H1 (cell line): ENCODE measurements at regions not wholly inside any gene's neighbourhood (a gene's known extent, or its start where the extent isn't known, plus 50 kb on each side); places are given as distances from the start of the nearest gene placed in this dataset.

ENCODE experiments used
- CEBPB ChIP-seq: IDR thresholded peaks from 2 replicates; pipeline ENCODE4 v1.6.1; 2012; ENCODE audit warnings: low read depth, low read length
- EP300 ChIP-seq, 2 experiments: IDR thresholded peaks; 1 replicate in 1 of 2; 2 replicates in 1 of 2; pipeline ENCODE4 v1.6.1; 2011 to 2012; ENCODE audit warnings: low read depth in 2 of 2, low read length in 2 of 2, mild to moderate bottlenecking in 2 of 2, borderline replicate concordance in 1 of 2, inconsistent platforms in 1 of 2, moderate library complexity in 1 of 2
- JUND ChIP-seq: IDR thresholded peaks from 2 replicates; pipeline ENCODE4 v1.6.1; 2011; ENCODE audit warnings: mild to moderate bottlenecking, improper control_type of control experiment, low read length
- KDM5A ChIP-seq: fragments of 200-600 bp; IDR thresholded peaks from 2 replicates; pipeline ENCODE4 v1.7.1; 2012; ENCODE audit warnings: mild to moderate bottlenecking, low read length, inconsistent platforms, mixed read lengths
- POLR2A ChIP-seq, 2 experiments: IDR thresholded peaks; 1 replicate in 1 of 2; 2 replicates in 1 of 2; pipeline ENCODE4 v1.6.1; 2011; ENCODE audit warnings: low read depth in 2 of 2, low read length in 2 of 2, mild to moderate bottlenecking in 2 of 2; ENCODE audit errors: control extremely low read depth in 1 of 2
- POLR2AphosphoS5 ChIP-seq: IDR thresholded peaks from 2 replicates; pipeline ENCODE4 v1.6.1; 2011; ENCODE audit warnings: low read depth, low read length
- RAD21 ChIP-seq, 2 experiments: IDR thresholded peaks in 1 of 2; conservative IDR thresholded peaks in 1 of 2; 2 replicates each; pipeline ENCODE4 v1.6.1; 2011; ENCODE audit warnings: low read depth in 2 of 2, low read length in 2 of 2, improper control_type of control experiment in 1 of 2, inconsistent platforms in 1 of 2, mild to moderate bottlenecking in 1 of 2, moderate library complexity in 1 of 2
- SIN3A ChIP-seq, 2 experiments: IDR thresholded peaks in 1 of 2; conservative IDR thresholded peaks in 1 of 2; 2 replicates each; pipeline ENCODE4 v1.6.1; 2011 to 2012; ENCODE audit warnings: low read length in 2 of 2, improper control_type of control experiment in 1 of 2, low read depth in 1 of 2, mild to moderate bottlenecking in 1 of 2
- SUZ12 ChIP-seq: fragments of 200-600 bp; sonication (generic); IDR thresholded peaks from 2 replicates; pipeline ENCODE4 v1.6.1; 2012; ENCODE audit warnings: mild to moderate bottlenecking, inconsistent platforms, low read length, moderate library complexity, mixed read lengths
- TAF1 ChIP-seq: IDR thresholded peaks from 2 replicates; pipeline ENCODE4 v1.6.1; 2011; ENCODE audit warnings: mild to moderate bottlenecking, low read depth, low read length
- TF ChIP-seq, protein P1 (sequence below), 3 experiments: IDR thresholded peaks; 1 replicate in 2 of 3; 2 replicates in 1 of 3; pipeline versions ENCODE4 v1.5.1 to v1.6.1; 2011; ENCODE audit warnings: low read length in 3 of 3, mild to moderate bottlenecking in 3 of 3, inconsistent platforms in 2 of 3, low read depth in 1 of 3, moderate library complexity in 1 of 3; ENCODE audit not compliant: insufficient read depth in 1 of 3; ENCODE audit errors: control extremely low read depth in 1 of 3
- TF ChIP-seq, protein P2 (sequence below): IDR thresholded peaks from 2 replicates; pipeline ENCODE4 v1.6.1; 2011; ENCODE audit warnings: low read depth, mild to moderate bottlenecking, low read length; ENCODE audit not compliant: insufficient read depth
- TF ChIP-seq, protein P3 (sequence below): fragments of 300-600 bp; sonication (generic); IDR thresholded peaks from 2 replicates; pipeline ENCODE4 v1.7.1; 2012; ENCODE audit warnings: low read length, moderate library complexity, mild to moderate bottlenecking, inconsistent platforms; ENCODE audit not compliant: insufficient replicate concordance
- TF ChIP-seq, protein P4 (sequence below): IDR thresholded peaks from 2 replicates; pipeline ENCODE4 v1.6.1; 2012; ENCODE audit warnings: inconsistent platforms

DNA sequence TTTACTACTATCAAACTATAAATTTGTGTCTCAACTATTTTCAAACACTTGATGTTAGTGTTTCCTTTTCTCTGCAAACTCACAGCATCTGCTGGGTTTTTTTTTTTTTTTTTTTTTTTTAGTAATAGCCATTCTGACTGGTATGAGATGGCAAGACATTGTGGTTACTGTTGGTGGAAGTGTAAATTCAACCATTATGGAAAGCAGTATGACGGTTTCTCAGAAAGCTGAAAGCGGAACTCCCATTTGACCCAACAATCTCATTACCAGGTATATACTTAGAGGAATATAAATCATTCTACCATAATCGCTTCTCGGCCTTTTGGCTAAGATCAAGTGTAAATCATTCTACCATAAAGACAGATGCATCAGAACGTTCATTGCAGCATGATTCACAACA is 608.3 kb upstream of the ZP4 start:
- TF ChIP-seq KDM5A, result no peak
- TF ChIP-seq JUND, result no peak
- TF ChIP-seq, protein P1, sequence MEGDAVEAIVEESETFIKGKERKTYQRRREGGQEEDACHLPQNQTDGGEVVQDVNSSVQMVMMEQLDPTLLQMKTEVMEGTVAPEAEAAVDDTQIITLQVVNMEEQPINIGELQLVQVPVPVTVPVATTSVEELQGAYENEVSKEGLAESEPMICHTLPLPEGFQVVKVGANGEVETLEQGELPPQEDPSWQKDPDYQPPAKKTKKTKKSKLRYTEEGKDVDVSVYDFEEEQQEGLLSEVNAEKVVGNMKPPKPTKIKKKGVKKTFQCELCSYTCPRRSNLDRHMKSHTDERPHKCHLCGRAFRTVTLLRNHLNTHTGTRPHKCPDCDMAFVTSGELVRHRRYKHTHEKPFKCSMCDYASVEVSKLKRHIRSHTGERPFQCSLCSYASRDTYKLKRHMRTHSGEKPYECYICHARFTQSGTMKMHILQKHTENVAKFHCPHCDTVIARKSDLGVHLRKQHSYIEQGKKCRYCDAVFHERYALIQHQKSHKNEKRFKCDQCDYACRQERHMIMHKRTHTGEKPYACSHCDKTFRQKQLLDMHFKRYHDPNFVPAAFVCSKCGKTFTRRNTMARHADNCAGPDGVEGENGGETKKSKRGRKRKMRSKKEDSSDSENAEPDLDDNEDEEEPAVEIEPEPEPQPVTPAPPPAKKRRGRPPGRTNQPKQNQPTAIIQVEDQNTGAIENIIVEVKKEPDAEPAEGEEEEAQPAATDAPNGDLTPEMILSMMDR (IDR thresholded peaks at IDR 0.05; ENCODE audit: control extremely low read depth in 1 of 3, insufficient read depth in 1 of 3, low read depth in 1 of 3, low read length in 3 of 3), result no peak
- TF ChIP-seq SUZ12, result no peak
- no peak for TF ChIP-seq EP300 (IDR thresholded peaks at IDR 0.05; ENCODE audit: borderline replicate concordance in 1 of 2, low read depth in 2 of 2, low read length in 2 of 2)
- TF ChIP-seq SIN3A (conservative IDR thresholded peaks at IDR 0.05 in 1 of 2, IDR thresholded peaks at IDR 0.05 in 1 of 2; ENCODE audit: low read depth in 1 of 2, low read length in 2 of 2), result no peak
- TF ChIP-seq CEBPB, result no peak
- TF ChIP-seq TAF1, result no peak
- TF ChIP-seq, protein P2, sequence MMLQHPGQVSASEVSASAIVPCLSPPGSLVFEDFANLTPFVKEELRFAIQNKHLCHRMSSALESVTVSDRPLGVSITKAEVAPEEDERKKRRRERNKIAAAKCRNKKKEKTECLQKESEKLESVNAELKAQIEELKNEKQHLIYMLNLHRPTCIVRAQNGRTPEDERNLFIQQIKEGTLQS, result no peak
- TF ChIP-seq, protein P3, sequence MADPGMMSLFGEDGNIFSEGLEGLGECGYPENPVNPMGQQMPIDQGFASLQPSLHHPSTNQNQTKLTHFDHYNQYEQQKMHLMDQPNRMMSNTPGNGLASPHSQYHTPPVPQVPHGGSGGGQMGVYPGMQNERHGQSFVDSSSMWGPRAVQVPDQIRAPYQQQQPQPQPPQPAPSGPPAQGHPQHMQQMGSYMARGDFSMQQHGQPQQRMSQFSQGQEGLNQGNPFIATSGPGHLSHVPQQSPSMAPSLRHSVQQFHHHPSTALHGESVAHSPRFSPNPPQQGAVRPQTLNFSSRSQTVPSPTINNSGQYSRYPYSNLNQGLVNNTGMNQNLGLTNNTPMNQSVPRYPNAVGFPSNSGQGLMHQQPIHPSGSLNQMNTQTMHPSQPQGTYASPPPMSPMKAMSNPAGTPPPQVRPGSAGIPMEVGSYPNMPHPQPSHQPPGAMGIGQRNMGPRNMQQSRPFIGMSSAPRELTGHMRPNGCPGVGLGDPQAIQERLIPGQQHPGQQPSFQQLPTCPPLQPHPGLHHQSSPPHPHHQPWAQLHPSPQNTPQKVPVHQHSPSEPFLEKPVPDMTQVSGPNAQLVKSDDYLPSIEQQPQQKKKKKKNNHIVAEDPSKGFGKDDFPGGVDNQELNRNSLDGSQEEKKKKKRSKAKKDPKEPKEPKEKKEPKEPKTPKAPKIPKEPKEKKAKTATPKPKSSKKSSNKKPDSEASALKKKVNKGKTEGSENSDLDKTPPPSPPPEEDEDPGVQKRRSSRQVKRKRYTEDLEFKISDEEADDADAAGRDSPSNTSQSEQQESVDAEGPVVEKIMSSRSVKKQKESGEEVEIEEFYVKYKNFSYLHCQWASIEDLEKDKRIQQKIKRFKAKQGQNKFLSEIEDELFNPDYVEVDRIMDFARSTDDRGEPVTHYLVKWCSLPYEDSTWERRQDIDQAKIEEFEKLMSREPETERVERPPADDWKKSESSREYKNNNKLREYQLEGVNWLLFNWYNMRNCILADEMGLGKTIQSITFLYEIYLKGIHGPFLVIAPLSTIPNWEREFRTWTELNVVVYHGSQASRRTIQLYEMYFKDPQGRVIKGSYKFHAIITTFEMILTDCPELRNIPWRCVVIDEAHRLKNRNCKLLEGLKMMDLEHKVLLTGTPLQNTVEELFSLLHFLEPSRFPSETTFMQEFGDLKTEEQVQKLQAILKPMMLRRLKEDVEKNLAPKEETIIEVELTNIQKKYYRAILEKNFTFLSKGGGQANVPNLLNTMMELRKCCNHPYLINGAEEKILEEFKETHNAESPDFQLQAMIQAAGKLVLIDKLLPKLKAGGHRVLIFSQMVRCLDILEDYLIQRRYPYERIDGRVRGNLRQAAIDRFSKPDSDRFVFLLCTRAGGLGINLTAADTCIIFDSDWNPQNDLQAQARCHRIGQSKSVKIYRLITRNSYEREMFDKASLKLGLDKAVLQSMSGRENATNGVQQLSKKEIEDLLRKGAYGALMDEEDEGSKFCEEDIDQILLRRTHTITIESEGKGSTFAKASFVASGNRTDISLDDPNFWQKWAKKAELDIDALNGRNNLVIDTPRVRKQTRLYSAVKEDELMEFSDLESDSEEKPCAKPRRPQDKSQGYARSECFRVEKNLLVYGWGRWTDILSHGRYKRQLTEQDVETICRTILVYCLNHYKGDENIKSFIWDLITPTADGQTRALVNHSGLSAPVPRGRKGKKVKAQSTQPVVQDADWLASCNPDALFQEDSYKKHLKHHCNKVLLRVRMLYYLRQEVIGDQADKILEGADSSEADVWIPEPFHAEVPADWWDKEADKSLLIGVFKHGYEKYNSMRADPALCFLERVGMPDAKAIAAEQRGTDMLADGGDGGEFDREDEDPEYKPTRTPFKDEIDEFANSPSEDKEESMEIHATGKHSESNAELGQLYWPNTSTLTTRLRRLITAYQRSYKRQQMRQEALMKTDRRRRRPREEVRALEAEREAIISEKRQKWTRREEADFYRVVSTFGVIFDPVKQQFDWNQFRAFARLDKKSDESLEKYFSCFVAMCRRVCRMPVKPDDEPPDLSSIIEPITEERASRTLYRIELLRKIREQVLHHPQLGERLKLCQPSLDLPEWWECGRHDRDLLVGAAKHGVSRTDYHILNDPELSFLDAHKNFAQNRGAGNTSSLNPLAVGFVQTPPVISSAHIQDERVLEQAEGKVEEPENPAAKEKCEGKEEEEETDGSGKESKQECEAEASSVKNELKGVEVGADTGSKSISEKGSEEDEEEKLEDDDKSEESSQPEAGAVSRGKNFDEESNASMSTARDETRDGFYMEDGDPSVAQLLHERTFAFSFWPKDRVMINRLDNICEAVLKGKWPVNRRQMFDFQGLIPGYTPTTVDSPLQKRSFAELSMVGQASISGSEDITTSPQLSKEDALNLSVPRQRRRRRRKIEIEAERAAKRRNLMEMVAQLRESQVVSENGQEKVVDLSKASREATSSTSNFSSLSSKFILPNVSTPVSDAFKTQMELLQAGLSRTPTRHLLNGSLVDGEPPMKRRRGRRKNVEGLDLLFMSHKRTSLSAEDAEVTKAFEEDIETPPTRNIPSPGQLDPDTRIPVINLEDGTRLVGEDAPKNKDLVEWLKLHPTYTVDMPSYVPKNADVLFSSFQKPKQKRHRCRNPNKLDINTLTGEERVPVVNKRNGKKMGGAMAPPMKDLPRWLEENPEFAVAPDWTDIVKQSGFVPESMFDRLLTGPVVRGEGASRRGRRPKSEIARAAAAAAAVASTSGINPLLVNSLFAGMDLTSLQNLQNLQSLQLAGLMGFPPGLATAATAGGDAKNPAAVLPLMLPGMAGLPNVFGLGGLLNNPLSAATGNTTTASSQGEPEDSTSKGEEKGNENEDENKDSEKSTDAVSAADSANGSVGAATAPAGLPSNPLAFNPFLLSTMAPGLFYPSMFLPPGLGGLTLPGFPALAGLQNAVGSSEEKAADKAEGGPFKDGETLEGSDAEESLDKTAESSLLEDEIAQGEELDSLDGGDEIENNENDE, result no peak
- TF ChIP-seq RAD21 (IDR thresholded peaks at IDR 0.05 in 1 of 2, conservative IDR thresholded peaks at IDR 0.05 in 1 of 2; ENCODE audit: low read depth in 2 of 2, low read length in 2 of 2), result no peak
- no peak for TF ChIP-seq POLR2A (IDR thresholded peaks at IDR 0.05; ENCODE audit: control extremely low read depth in 1 of 2, low read depth in 2 of 2, low read length in 2 of 2)
- no peak for TF ChIP-seq POLR2AphosphoS5
- TF ChIP-seq, protein P4, sequence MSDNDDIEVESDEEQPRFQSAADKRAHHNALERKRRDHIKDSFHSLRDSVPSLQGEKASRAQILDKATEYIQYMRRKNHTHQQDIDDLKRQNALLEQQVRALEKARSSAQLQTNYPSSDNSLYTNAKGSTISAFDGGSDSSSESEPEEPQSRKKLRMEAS, result no peak
